AG08396 (cell line): ENCODE measurements at regions not wholly inside any gene's neighbourhood (a gene's known extent, or its start where the extent isn't known, plus 50 kb on each side); places are given as distances from the start of the nearest gene placed in this dataset.

Experiments
- DNase-seq: peaks from one replicate; pipeline ENCODE4 v3.0.0; 2012; ENCODE audit warnings: low spot score, mixed read lengths

GRCh38 chr6:97586344-97586743 is 303.3 kb upstream of the MMS22L start:
- DNase-seq: peak; percentile 5

DNA sequence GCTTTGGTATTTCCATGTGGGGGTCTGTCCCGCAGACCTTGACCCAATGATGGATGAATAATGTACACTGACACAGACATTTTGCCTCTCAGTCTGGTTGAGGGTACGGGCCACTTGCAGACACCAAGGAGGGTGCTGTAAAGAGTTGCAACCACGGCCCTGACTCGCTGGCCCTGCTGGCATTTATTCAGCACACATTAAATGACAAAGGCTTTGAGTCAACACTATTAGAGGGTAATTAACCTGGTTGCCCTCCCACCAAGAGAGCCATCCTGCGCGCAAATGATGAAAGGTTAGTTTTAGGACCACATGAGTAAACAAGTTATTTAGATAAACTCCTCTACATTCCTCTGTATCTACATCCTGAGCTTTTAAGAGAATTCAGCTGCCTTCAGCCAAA is 308.9 kb upstream of the MMS22L start:
- DNase-seq: no peak

- peak; percentile 13 for DNase-seq
Observed at GRCh38 chr6:97594844-97595243, 311.8 kb upstream of the MMS22L start.

- DNase-seq: no peak
Observed at GRCh38 chr6:97621111-97621510, 338.1 kb upstream of the MMS22L start.

DNA sequence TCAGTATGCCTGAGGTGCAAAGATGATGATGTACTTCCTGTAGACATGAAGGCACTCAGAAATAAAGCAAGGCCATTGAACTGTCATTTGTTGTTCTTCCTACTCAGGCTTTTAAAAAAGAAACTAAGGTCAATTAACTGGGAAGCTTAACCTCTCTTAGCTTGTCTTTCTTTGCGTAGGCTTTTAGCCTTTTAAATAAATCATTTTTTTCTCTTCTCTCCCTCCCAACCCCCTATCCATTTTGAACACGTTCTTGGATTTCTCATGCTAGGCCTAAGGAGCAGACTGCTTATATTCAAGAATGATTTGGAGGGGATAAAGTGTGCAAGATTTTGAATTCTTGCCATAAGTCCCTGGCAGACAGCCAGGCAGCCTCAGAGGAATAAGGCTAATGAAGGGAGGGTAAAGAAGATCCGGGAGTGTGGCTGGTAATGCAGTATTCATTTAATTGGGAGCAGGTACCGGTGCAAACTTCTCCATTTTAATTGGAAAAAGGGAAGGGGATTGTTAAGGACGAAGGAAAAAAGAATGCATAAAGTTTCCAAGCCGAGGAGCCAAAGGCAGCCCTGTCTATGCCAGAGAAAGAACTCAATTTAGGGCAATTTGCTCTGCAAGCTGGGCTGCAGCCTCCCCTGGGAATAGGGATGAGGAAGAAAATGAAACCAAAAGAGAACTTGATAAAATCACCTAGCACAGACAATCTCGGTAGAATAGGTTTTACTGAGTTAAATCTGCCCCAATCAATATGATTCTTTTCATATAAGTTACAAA is 343.8 kb upstream of the MMS22L start:
- DNase-seq: no peak

GRCh38 chr6:97629180-97629579 is 346.2 kb upstream of the MMS22L start:
- no peak for DNase-seq

DNA sequence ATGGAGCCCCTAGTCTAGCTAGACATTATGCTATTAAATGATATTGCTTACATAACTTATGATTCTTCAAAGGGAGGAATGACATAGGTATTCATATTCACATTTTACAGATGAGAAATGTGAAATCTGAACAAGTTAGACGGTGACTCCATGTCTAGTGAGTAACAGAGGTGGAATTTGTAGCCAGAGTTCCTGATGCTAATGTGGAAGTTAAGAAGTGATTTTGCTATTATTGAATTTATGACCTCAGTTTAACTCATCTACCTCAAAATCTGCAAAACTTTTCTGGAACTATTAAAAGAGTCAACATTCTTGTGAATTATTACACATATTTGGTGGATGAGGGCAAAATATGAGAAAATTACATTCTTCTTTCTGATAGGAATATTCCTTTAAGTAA is 347.6 kb upstream of the MMS22L start:
- no peak for DNase-seq

DNA sequence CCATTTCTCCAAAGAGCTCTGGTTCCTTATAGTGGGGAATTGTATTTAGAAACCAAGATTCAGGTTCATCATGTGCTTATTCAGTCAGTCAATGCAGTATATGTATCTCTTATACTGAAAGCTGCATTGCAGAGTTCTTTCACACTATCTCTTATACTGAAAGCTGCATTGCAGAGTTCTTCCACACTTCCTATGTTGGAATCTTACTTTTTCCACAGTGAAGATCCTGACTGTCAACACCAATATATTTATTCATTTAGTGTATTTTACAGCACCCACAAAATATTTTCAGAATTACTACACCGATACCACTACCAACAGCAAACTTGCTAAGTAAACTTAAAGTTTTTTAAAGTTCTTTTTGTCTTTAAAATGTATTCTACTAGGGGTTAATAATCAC is 349.3 kb upstream of the MMS22L start:
- no peak for DNase-seq

DNA sequence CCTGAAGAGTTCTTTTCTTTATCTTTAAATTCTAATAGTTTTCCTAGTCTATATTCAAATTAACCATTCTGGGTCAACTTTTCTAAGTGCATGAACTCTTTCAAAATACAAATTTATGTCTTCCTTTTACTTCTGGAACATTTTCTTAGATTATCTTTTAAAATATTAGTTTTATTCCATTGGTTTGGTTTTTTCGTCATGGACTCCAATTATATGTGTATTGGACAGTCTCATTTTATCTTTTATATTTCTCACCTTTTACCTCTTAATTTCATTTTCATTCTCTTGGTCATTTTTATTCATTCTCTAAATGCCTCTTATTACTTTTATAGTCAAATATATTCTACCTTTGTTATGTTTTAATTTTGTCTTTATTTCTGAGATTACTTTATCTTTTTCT is 356.7 kb upstream of the MMS22L start:
- no peak for DNase-seq

DNA sequence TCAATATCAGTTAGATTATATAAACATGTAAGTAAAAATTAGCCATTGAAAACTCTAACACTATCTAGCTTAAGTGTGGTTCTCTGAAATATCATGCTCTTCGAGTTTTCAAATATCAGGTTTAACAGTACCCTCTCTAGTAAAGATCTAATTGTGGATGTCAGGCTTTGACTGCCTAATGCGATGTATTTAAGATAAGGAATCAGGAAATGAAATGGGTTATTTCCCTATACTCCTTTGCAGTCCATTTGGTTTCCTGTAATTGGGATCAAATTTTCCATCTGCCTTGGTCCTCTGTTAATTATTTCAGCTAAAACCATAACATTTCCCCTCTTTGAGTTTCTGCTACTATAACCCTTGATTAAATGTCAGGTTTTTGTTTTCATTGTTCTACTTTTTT is 361.3 kb upstream of the MMS22L start:
- DNase-seq: no peak

- DNase-seq: no peak
Observed at GRCh38 chr6:97645757-97646156, 362.7 kb upstream of the MMS22L start.

DNA sequence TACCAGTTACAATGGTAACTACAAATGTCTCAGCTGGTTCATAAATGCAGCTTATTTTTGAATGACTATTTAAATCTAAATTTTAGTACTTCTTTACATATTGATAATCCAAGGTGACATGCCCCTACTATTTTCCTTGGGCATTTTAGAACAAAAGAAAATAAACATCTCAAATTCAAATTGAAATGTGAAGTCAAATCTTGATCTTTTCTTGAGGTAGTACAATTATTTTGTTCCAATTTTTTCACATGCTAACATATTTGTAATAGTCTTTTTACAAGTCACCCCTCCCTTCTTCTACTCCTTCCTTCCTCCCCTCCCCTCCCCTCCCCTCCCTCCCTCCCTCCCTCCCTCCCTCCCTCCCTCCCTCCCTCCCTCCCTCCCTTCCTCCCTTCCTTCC is 370.1 kb upstream of the MMS22L start:
- DNase-seq: no peak

DNA sequence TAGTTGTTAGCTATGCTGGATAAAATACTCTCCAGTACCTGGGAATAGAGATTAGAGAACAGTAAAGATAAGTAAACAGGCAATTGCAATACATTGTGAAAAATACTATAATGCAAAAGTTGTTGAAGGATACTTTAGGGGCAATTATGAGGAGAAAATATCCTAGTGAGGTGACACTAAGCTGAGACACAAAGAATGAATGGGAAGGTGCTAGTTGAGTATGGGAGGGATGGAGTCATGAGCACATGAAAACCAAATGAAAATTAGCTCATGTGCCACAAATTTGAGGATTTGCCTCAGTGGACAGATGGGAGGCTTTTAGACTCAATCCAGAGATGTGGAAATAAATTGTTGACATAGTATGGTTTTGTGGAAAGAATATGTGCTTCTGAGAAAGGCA is 370.5 kb upstream of the MMS22L start:
- no peak for DNase-seq

DNA sequence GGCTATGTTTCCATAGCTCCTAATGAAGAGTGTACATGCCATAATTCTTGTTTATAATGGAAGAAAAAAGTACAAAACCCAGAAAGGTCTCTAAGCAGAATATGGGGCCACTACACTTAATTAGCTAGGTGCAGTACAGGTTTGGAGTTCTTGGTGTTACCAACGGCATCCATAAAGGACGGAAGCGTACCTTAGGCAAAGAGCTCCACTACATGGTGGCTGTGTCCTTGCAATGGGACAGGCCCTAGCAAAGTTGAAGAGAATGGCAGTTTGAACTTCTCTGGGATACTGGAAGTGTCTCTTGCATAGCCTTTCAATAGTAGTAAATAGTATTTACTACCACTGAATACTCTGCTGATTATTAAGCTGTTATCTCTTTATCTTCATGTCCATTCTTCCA is 371.7 kb upstream of the MMS22L start:
- DNase-seq: no peak

DNA sequence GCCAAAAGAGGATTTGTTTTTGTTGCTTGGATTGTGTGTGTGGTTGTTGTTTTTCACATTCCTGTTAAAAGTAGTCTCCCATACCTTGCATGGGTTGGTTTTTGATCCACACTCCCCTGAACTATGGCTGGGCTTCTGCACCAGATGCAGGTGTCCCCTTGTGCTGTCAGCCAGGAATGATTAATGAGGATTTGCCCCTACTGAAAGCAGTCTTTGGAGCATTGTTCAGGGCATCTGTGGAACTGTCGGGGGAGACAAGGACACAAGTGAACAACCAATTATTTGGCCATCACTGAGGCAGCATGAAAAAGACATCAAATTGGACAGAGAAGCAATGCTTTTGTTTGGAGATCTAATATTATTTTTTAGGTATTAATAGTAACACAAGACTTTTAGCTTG is 373.2 kb upstream of the MMS22L start:
- no peak for DNase-seq

- no peak for DNase-seq
Observed at GRCh38 chr6:97656706-97657350, 373.8 kb upstream of the MMS22L start.

DNA sequence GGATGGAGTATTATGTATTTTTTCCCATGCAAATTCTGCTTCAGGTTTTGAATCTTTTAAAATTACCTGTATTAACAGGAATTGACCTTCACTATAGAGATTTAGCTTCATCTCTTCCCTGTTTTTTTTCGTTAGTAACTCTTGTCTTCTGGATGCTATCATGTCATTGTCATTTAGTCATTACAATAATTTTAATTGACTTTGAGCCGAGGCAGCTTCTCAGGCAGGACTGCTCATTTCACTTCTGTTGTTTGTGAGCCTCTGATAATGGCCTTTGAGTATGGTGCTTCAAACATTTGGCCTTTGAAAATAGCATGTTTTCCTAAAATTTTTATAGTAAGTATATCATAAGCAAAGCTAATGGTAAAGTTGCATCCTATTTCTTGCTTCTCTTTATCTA is 375.1 kb upstream of the MMS22L start:
- DNase-seq: no peak

DNA sequence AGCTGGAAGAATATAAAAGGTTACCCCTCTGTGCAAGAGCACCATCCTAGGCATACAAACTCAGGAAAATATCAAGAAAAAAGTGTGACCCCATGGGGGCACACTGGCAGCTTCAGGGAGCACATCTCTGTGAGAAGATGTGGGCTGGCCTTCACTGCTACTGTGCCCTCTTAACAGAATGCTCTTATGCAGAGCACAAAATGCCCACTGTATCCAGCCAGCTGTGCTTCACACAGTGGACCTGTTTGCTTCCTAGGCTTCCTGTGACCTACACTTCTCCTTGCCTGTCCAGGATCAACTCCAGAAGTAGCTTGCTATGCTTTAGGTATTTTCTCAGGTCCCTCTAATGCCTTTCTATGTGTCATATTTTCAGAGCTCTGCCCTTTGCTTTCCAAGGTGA is 380.2 kb upstream of the MMS22L start:
- DNase-seq: no peak

GRCh38 chr6:97665446-97665845 is 382.4 kb upstream of the MMS22L start:
- DNase-seq: no peak

- DNase-seq: no peak
Observed at GRCh38 chr6:97666889-97667288, 383.9 kb upstream of the MMS22L start.

- DNase-seq: no peak
Observed at GRCh38 chr6:97668716-97669115, 385.7 kb upstream of the MMS22L start.

GRCh38 chr6:97669191-97670031 is 386.4 kb upstream of the MMS22L start:
- no peak for DNase-seq

- DNase-seq: peak; percentile 5
Observed at GRCh38 chr6:97674802-97675201, 391.8 kb upstream of the MMS22L start.
